HepG2 (cell line): ENCODE measurements at regions not wholly inside any gene's neighbourhood (a gene's known extent, or its start where the extent isn't known, plus 50 kb on each side); places are given as distances from the start of the nearest gene placed in this dataset.

ENCODE experiments used
- ATAC-seq: fragments of 200-7000 bp; cut with Tn5 transposase; 3 replicates; pipeline ENCODE4 v1.9.1; 2020; ENCODE audit warnings: mild to moderate bottlenecking, moderate library complexity
- BruUV-seq: library from RNA; stranded (reverse); fragments of 400-500 nt; replicated peaks from 2 replicates; lab custom pipeline; 2021; lab: Mats Ljungman, UMichigan
- CTCF ChIA-PET: fragments of 300-600 bp; formaldehyde crosslinking; extraction: SDS; loops from one replicate; lab custom pipeline; 2021; ENCODE audit warnings: low total read pairs, inconsistent platforms, low intra/inter-chr PET ratio; lab: Yijun Ruan, JAX
- POLR2A ChIA-PET: fragments of 350-600 bp; sonication (Branson Sonifier 250); formaldehyde crosslinking; loops from one replicate; lab custom pipeline; 2020; ENCODE audit warnings: antibody characterized with exemption, inconsistent platforms; lab: Yijun Ruan, JAX
- DNase-seq: peaks from one replicate; pipeline ENCODE4 v3.0.0-alpha.2; 2015; ENCODE audit warnings: low spot score
- FAIRE-seq: peaks from 3 replicates; lab custom pipeline; 2011; peaks lifted over from hg19 to GRCh38; lab: Jason Lieb, UNC
- H2AFZ ChIP-seq: one replicate; pipeline ENCODE4 v1.6.1; 2011; ENCODE audit warnings: low read length, inconsistent platforms
- H3K27ac ChIP-seq: fragments of 300-600 bp; 3 replicates; pipeline ENCODE4 v1.8.0; 2011; ENCODE audit warnings: mixed run types, mild to moderate bottlenecking, mixed read lengths, low read length, inconsistent platforms; ENCODE audit not compliant: insufficient read depth; ENCODE audit errors: extremely low read length
- H3K27me3 ChIP-seq, 2 experiments: fragments of 200-600 bp in 1 of 2; 2 replicates in 1 of 2; 3 replicates in 1 of 2; pipeline versions ENCODE4 v1.6.0 to v1.8.0; 2011; ENCODE audit warnings: low read length in 2 of 2, mild to moderate bottlenecking in 2 of 2, moderate library complexity in 2 of 2, inconsistent platforms in 1 of 2; ENCODE audit not compliant: insufficient read depth in 2 of 2, control insufficient read depth in 1 of 2
- H3K36me3 ChIP-seq, 2 experiments: fragments of 200-600 bp in 1 of 2; replicated peaks in 1 of 2; 2 replicates in 1 of 2; 3 replicates in 1 of 2; pipeline versions ENCODE4 v1.5.1 to v1.8.0; 2011; ENCODE audit warnings: low read length in 2 of 2, inconsistent platforms in 1 of 2; ENCODE audit not compliant: insufficient read depth in 2 of 2, control insufficient read depth in 1 of 2
- H3K4me1 ChIP-seq: 2 replicates; pipeline ENCODE4 v1.5.1; 2012; ENCODE audit warnings: low read length, inconsistent platforms; ENCODE audit not compliant: insufficient read depth
- H3K4me2 ChIP-seq: 2 replicates; pipeline ENCODE4 v1.6.0; 2011; ENCODE audit warnings: low read depth, low read length, inconsistent platforms
- H3K4me3 ChIP-seq, 3 experiments: fragments of 200-600 bp in 1 of 3; sonication (generic), shearing (Covaris generic) in 1 of 3; replicated peaks in 1 of 3; 2 replicates each; pipeline ENCODE4 v1.5.1; 2011 to 2016; ENCODE audit warnings: low read length in 3 of 3, inconsistent platforms in 2 of 3, low read depth in 2 of 3, mild to moderate bottlenecking in 2 of 3, control low read depth in 1 of 3, mixed read lengths in 1 of 3; ENCODE audit not compliant: insufficient read depth in 1 of 3
- H3K79me2 ChIP-seq: one replicate; pipeline ENCODE4 v1.6.1; 2011; ENCODE audit warnings: low read length, inconsistent platforms; ENCODE audit not compliant: insufficient read depth
- H3K9ac ChIP-seq: 2 replicates; pipeline ENCODE4 v1.6.0; 2011; ENCODE audit warnings: mild to moderate bottlenecking, low read depth, low read length, inconsistent platforms; ENCODE audit not compliant: insufficient read depth
- H3K9me3 ChIP-seq: 2 replicates; pipeline ENCODE4 v1.5.1; 2012; ENCODE audit warnings: mild to moderate bottlenecking, low read length
- H4K20me1 ChIP-seq: 2 replicates; pipeline ENCODE4 v1.6.0; 2011; ENCODE audit warnings: inconsistent platforms, mild to moderate bottlenecking, low read length, moderate library complexity; ENCODE audit not compliant: insufficient read depth
- ZNF367 ChIP-seq: sonication (generic); formaldehyde crosslinking; IDR thresholded peaks from 2 replicates; pipeline ENCODE4 v1.4.0; 2020; ENCODE audit warnings: missing genetic modification reagents, borderline replicate concordance
- ZNF788 ChIP-seq: sonication (generic); formaldehyde crosslinking; IDR thresholded peaks from 2 replicates; pipeline ENCODE4 v1.5.0; 2020; ENCODE audit warnings: mild to moderate bottlenecking, missing genetic modification reagents, borderline replicate concordance
- WGBS: methylation state at CpG from one replicate; pipeline ENCODE4 v1.1.6; 2017; ENCODE audit warnings: low lambda C conversion rate; 5-methylcytosine and 5-hydroxymethylcytosine counted together
- in situ Hi-C: cut with HindIII; loops from 2 replicates; pipeline ENCODE4 v1.10.0; 2017; ENCODE audit warnings: low pct_unique_long_range_greater_than_20kb; ENCODE audit not compliant: extremely low pct_ligation_motif_present
- intact Hi-C: fragments of 100-400 bp; cut with micrococcal nuclease; formaldehyde crosslinking; loops from one replicate; pipeline ENCODE4 v1.10.0; 2022; ENCODE audit not compliant: unreplicated experiment
- TF ChIP-seq, protein P1 (sequence below): sonication (generic); formaldehyde crosslinking; IDR thresholded peaks from 2 replicates; pipeline ENCODE4 v1.4.0; 2020; ENCODE audit warnings: missing genetic modification reagents
- TF ChIP-seq, protein P2 (sequence below): sonication (generic); formaldehyde crosslinking; IDR thresholded peaks from 2 replicates; pipeline ENCODE4 v1.5.0; 2020; ENCODE audit warnings: mild to moderate bottlenecking, missing genetic modification reagents

DNA sequence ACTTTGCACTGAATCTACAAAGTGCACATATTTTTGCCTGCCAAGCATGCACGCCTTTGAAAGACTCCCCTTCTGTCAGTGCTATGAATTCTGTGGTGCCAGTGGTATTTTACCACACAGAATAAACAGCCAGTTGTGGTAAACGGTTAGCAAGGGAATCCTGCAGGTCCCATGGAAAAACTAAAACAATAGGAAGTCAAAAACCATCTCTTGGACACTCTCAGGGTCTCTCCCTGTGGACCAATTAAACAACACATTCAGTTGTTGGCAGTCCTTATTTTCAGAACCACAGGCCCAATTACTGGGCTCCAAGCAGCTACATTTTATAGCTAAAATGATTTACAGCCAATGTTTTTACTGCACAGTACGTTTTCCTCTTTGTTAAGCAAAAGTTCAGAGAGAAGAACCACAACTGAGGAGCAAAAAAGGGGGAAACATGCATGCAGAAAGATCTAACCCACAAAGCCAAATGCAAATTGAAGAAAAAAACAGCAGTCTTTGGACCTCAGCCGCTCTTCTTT lies 116.9 kb downstream of the KCTD12 start:
- no peak overlapping the region for H3K9ac ChIP-seq
- H3K27ac ChIP-seq, result no peak overlapping the region
- BruUV-seq, result no TSS peak
- H3K27me3 ChIP-seq, result no peaks in the 10 kb centered on the region
- DNase-seq (no peak), ATAC-seq (no peak), FAIRE-seq (no peak)
- no peak for TF ChIP-seq ZNF788 (CRISPR knock-in tag)
- TF ChIP-seq, protein P1, sequence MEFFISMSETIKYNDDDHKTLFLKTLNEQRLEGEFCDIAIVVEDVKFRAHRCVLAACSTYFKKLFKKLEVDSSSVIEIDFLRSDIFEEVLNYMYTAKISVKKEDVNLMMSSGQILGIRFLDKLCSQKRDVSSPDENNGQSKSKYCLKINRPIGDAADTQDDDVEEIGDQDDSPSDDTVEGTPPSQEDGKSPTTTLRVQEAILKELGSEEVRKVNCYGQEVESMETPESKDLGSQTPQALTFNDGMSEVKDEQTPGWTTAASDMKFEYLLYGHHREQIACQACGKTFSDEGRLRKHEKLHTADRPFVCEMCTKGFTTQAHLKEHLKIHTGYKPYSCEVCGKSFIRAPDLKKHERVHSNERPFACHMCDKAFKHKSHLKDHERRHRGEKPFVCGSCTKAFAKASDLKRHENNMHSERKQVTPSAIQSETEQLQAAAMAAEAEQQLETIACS (CRISPR knock-in tag), result no peak
- TF ChIP-seq, protein P2, sequence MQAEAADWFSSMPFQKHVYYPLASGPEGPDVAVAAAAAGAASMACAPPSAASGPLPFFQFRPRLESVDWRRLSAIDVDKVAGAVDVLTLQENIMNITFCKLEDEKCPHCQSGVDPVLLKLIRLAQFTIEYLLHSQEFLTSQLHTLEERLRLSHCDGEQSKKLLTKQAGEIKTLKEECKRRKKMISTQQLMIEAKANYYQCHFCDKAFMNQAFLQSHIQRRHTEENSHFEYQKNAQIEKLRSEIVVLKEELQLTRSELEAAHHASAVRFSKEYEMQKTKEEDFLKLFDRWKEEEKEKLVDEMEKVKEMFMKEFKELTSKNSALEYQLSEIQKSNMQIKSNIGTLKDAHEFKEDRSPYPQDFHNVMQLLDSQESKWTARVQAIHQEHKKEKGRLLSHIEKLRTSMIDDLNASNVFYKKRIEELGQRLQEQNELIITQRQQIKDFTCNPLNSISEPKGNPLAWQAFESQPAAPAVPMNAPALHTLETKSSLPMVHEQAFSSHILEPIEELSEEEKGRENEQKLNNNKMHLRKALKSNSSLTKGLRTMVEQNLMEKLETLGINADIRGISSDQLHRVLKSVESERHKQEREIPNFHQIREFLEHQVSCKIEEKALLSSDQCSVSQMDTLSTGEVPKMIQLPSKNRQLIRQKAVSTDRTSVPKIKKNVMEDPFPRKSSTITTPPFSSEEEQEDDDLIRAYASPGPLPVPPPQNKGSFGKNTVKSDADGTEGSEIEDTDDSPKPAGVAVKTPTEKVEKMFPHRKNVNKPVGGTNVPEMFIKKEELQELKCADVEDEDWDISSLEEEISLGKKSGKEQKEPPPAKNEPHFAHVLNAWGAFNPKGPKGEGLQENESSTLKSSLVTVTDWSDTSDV (CRISPR knock-in tag), result no peak
- TF ChIP-seq ZNF367 (CRISPR knock-in tag), result no peak
- no peaks in the 10 kb centered on the region for H4K20me1 ChIP-seq
- 4% methylated on average over 4 of the region's 4 CpGs for WGBS
- intact Hi-C loops, result no loop called here
- no peak overlapping the region for H3K4me3 ChIP-seq
- in situ Hi-C loops, result no loop called here
- no peak overlapping the region for H3K4me2 ChIP-seq
- POLR2A ChIA-PET, result no interaction called here
- CTCF ChIA-PET, result no interaction called here
- H3K79me2 ChIP-seq, result no peaks in the 10 kb centered on the region
- no peaks in the 10 kb centered on the region for H3K9me3 ChIP-seq
- no peaks in the 10 kb centered on the region for H3K4me1 ChIP-seq
- H3K36me3 ChIP-seq, result no peaks in the 10 kb centered on the region
- no peak overlapping the region for H2AFZ ChIP-seq
